ENCODE measurements at regions not wholly inside any gene's neighbourhood (a gene's known extent, or its start where the extent isn't known, plus 50 kb on each side); places are given as distances from the start of the nearest gene placed in this dataset.

- Mint-ChIP-seq H3K27ac (ENCODE audit: unreplicated experiment) (no peak overlapping the region), H3K4me1 (ENCODE audit: low read depth) (peaks cover 7% of the 10 kb centered on the region), H3K36me3 (ENCODE audit: low read depth) (no peaks in the 10 kb centered on the region), H3K27me3 (ENCODE audit: low read depth) (peaks cover 6% of the 10 kb centered on the region), H3K4me3 (ENCODE audit: unreplicated experiment) (no peak overlapping the region), H3K9me3 (ENCODE audit: low read depth) (peaks cover 5% of the 10 kb centered on the region)
- no peak for DNase-seq (ENCODE audit: low spot score)
- TF ChIP-seq CTCF (IDR thresholded peaks at IDR 0.05) = no peak
Observed at GRCh38 chr5:122532035-122532434, 220.0 kb downstream of the SNCAIP start.

GRCh38 chr5:122533825-122534224 lies 221.8 kb downstream of the SNCAIP start:
- H3K9me3 Mint-ChIP-seq (ENCODE audit: low read depth) = no peaks in the 10 kb centered on the region
- no peak overlapping the region for H3K27ac Mint-ChIP-seq (ENCODE audit: unreplicated experiment)
- H3K4me1 Mint-ChIP-seq (ENCODE audit: low read depth) = peaks cover 7% of the 10 kb centered on the region
- peaks cover 6% of the 10 kb centered on the region for H3K27me3 Mint-ChIP-seq (ENCODE audit: low read depth)
- TF ChIP-seq CTCF (IDR thresholded peaks at IDR 0.05) = no peak
- H3K4me3 Mint-ChIP-seq (ENCODE audit: unreplicated experiment) = no peak overlapping the region
- no peaks in the 10 kb centered on the region for H3K36me3 Mint-ChIP-seq (ENCODE audit: low read depth)
- DNase-seq (ENCODE audit: low spot score) = no peak

GRCh38 chr5:122534829-122535228 lies 222.8 kb downstream of the SNCAIP start:
- Mint-ChIP-seq H3K36me3 (ENCODE audit: low read depth) (no peaks in the 10 kb centered on the region), H3K27ac (ENCODE audit: unreplicated experiment) (no peak overlapping the region), H3K4me1 (ENCODE audit: low read depth) (peaks cover 7% of the 10 kb centered on the region), H3K4me3 (ENCODE audit: unreplicated experiment) (no peak overlapping the region), H3K27me3 (ENCODE audit: low read depth) (peaks cover 8% of the 10 kb centered on the region), H3K9me3 (ENCODE audit: low read depth) (no peaks in the 10 kb centered on the region)
- no peak for TF ChIP-seq CTCF (IDR thresholded peaks at IDR 0.05)
- no peak for DNase-seq (ENCODE audit: low spot score)

- Mint-ChIP-seq H3K36me3 (ENCODE audit: low read depth) (no peaks in the 10 kb centered on the region), H3K9me3 (ENCODE audit: low read depth) (no peaks in the 10 kb centered on the region), H3K27me3 (ENCODE audit: low read depth) (peaks cover 14% of the 10 kb centered on the region), H3K27ac (ENCODE audit: unreplicated experiment) (no peak overlapping the region), H3K4me3 (ENCODE audit: unreplicated experiment) (no peak overlapping the region), H3K4me1 (ENCODE audit: low read depth) (no peaks in the 10 kb centered on the region)
- no peak for TF ChIP-seq CTCF (IDR thresholded peaks at IDR 0.05)
- no peak for DNase-seq (ENCODE audit: low spot score)
Observed at GRCh38 chr5:122541388-122541787, 229.4 kb downstream of the SNCAIP start.

- Mint-ChIP-seq H3K27ac (ENCODE audit: unreplicated experiment) (no peak overlapping the region), H3K4me3 (ENCODE audit: unreplicated experiment) (no peak overlapping the region), H3K36me3 (ENCODE audit: low read depth) (no peaks in the 10 kb centered on the region), H3K27me3 (ENCODE audit: low read depth) (peaks cover 8% of the 10 kb centered on the region), H3K4me1 (ENCODE audit: low read depth) (no peaks in the 10 kb centered on the region), H3K9me3 (ENCODE audit: low read depth) (peaks cover 6% of the 10 kb centered on the region)
- TF ChIP-seq CTCF (IDR thresholded peaks at IDR 0.05) = no peak
- no peak for DNase-seq (ENCODE audit: low spot score)
Observed at GRCh38 chr5:122545986-122546385, 228.9 kb upstream of the SNX2 start.

Data from chondrocyte (in vitro differentiated cells).